ENCODE measurements at regions not wholly inside any gene's neighbourhood (a gene's known extent, or its start where the extent isn't known, plus 50 kb on each side); places are given as distances from the start of the nearest gene placed in this dataset.

GRCh38 chr14:28116716-28117115, 649.9 kb upstream of the FOXG1 start:
- no peaks in the 10 kb centered on the region for H3K9me3 ChIP-seq
- no peak overlapping the region for H3K4me3 ChIP-seq
- ATAC-seq (ENCODE audit: insufficient number of reproducible peaks, low FRiP score, low read depth) (no peak), DNase-seq (ENCODE audit: low spot score) (no peak)
- TF ChIP-seq, protein P1, sequence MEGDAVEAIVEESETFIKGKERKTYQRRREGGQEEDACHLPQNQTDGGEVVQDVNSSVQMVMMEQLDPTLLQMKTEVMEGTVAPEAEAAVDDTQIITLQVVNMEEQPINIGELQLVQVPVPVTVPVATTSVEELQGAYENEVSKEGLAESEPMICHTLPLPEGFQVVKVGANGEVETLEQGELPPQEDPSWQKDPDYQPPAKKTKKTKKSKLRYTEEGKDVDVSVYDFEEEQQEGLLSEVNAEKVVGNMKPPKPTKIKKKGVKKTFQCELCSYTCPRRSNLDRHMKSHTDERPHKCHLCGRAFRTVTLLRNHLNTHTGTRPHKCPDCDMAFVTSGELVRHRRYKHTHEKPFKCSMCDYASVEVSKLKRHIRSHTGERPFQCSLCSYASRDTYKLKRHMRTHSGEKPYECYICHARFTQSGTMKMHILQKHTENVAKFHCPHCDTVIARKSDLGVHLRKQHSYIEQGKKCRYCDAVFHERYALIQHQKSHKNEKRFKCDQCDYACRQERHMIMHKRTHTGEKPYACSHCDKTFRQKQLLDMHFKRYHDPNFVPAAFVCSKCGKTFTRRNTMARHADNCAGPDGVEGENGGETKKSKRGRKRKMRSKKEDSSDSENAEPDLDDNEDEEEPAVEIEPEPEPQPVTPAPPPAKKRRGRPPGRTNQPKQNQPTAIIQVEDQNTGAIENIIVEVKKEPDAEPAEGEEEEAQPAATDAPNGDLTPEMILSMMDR (IDR thresholded peaks at IDR 0.05) = no peak
- no peaks in the 10 kb centered on the region for H3K27me3 ChIP-seq (replicated peaks; ENCODE audit: insufficient read depth)
- no peaks in the 10 kb centered on the region for H3K36me3 ChIP-seq
- H3K27ac ChIP-seq = no peak overlapping the region
- no peaks in the 10 kb centered on the region for H3K4me1 ChIP-seq (ENCODE audit: control insufficient read depth in 1 of 2, low read depth in 2 of 2)

GRCh38 chr14:28119849-28120248, 646.7 kb upstream of the FOXG1 start:
- DNase-seq (ENCODE audit: low spot score) (no peak), ATAC-seq (ENCODE audit: insufficient number of reproducible peaks, low FRiP score, low read depth) (no peak)
- H3K4me3 ChIP-seq = no peak overlapping the region
- no peaks in the 10 kb centered on the region for H3K9me3 ChIP-seq
- H3K27ac ChIP-seq = no peak overlapping the region
- H3K4me1 ChIP-seq (ENCODE audit: control insufficient read depth in 1 of 2, low read depth in 2 of 2) = no peaks in the 10 kb centered on the region
- no peaks in the 10 kb centered on the region for H3K36me3 ChIP-seq
- no peaks in the 10 kb centered on the region for H3K27me3 ChIP-seq (replicated peaks; ENCODE audit: insufficient read depth)
- TF ChIP-seq, protein P1 (IDR thresholded peaks at IDR 0.05) = no peak

GRCh38 chr14:28120391-28120790, 646.2 kb upstream of the FOXG1 start:
- ATAC-seq (ENCODE audit: insufficient number of reproducible peaks, low FRiP score, low read depth) (no peak), DNase-seq (ENCODE audit: low spot score) (no peak)
- TF ChIP-seq, protein P1 (IDR thresholded peaks at IDR 0.05) = no peak
- no peaks in the 10 kb centered on the region for H3K4me1 ChIP-seq (ENCODE audit: control insufficient read depth in 1 of 2, low read depth in 2 of 2)
- H3K36me3 ChIP-seq = no peaks in the 10 kb centered on the region
- no peaks in the 10 kb centered on the region for H3K9me3 ChIP-seq
- H3K4me3 ChIP-seq = no peak overlapping the region
- H3K27ac ChIP-seq = no peak overlapping the region
- H3K27me3 ChIP-seq (replicated peaks; ENCODE audit: insufficient read depth) = no peaks in the 10 kb centered on the region

- ATAC-seq (ENCODE audit: insufficient number of reproducible peaks, low FRiP score, low read depth) (no peak), DNase-seq (ENCODE audit: low spot score) (no peak)
- Histone ChIP-seq H3K27ac (no peak overlapping the region), H3K27me3 (replicated peaks; ENCODE audit: insufficient read depth) (no peaks in the 10 kb centered on the region), H3K9me3 (no peaks in the 10 kb centered on the region), H3K36me3 (no peaks in the 10 kb centered on the region), H3K4me3 (no peak overlapping the region), H3K4me1 (ENCODE audit: control insufficient read depth in 1 of 2, low read depth in 2 of 2) (no peaks in the 10 kb centered on the region)
- TF ChIP-seq, protein P1 (IDR thresholded peaks at IDR 0.05) = no peak
Measured at GRCh38 chr14:28121512-28122297, 644.9 kb upstream of the FOXG1 start.

DNA sequence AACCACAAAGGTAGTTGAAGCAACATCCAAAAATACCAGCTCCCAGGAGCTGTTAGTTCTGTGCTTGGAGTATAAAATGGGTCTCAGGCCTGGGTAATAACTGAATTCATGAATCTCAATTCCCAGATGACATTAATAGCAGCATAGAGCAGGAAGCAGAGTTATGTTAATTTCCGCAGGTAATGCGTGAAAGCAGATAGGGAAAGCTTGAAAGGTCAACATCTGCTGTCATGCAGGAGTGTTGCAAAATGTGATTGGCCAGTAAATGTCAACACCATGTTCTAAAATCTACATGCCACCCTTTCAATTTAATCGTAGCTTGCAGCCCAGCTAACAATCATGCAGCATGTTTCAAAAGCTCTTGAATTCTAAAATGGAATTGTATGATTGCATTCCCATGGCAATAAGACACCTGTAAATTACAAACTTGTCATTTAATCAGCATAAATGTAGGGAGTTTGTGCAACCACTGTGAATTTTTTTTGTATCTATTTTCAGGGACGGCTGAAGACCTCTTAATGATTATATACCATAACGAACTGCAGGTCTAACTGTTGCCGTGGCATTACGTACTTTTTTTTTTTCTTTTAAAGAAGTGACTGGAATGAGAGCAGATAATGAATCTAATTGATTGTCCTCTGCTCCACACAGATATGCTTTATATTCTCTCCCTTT, 635.8 kb upstream of the FOXG1 start:
- H3K27me3 ChIP-seq (replicated peaks; ENCODE audit: insufficient read depth) = no peaks in the 10 kb centered on the region
- DNase-seq (ENCODE audit: low spot score) (no peak), ATAC-seq (ENCODE audit: insufficient number of reproducible peaks, low FRiP score, low read depth) (no peak)
- TF ChIP-seq, protein P1 (IDR thresholded peaks at IDR 0.05) = no peak
- H3K4me3 ChIP-seq = no peak overlapping the region
- H3K4me1 ChIP-seq (ENCODE audit: control insufficient read depth in 1 of 2, low read depth in 2 of 2) = no peaks in the 10 kb centered on the region
- H3K36me3 ChIP-seq = no peaks in the 10 kb centered on the region
- H3K27ac ChIP-seq = no peak overlapping the region
- H3K9me3 ChIP-seq = no peaks in the 10 kb centered on the region
